GM19023 (cell line): ENCODE measurements at regions not wholly inside any gene's neighbourhood (a gene's known extent, or its start where the extent isn't known, plus 50 kb on each side); places are given as distances from the start of the nearest gene placed in this dataset.

ENCODE experiments used
- ATAC-seq: cut with Tn5 transposase; IDR thresholded peaks from one replicate; pipeline ENCODE4 v1.9.1; 2021; ENCODE audit warnings: mild to moderate bottlenecking, moderate library complexity; ENCODE audit not compliant: unreplicated experiment

DNA sequence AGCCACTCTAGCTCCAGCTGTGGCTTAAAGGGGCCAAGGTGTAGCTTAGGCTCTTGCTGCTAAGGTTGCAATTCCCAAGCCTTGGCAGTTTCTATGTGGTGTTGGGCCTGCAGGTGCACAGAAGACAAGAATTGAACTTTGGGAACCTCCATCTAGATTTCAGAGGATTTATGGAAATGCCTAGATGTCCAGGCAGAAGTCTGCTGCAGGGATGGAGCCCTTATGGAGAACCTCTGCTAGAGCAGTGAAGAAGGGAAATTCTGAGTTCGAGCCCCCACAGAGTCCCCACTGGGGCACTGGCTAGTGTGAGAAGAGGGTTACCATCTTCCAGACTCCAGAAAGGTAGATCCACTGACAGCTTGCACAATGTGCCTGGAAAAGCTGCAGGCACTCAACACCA is 694.7 kb downstream of the SLC16A7 start:
- no peak for ATAC-seq

DNA sequence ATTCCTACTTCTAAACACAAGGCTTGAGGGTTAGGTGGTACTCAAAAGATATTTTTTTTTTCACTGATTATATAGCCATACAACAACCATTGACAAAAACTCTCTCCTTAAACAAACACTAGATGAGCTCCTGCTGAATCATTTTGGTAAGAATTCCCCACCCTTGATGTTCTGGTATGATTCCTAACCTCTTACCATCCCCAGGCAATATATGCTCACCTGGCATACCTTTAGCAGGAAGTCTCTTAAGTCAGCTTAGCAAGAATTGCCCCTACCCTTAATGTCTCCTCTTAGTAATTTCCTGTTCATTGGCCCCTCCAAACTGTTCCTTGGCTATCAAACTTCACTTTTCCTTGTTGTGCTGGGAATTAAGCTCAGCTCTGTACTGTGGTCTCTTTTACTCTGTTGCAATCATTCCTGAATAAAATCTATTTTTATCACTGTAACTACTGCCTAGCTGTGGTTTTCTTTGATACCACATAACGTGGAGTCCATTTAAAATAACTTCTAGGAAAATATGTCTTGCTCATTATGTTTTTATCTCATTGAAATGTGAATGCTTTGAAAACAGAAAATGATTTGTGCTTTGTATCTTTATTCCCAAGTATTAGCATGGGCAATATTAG is 712.6 kb downstream of the SLC16A7 start:
- ATAC-seq = no peak

GRCh38 chr12:60311940-60312339 is 716.1 kb downstream of the SLC16A7 start:
- ATAC-seq = no peak

- no peak for ATAC-seq
These were observed 721.5 kb downstream of the SLC16A7 start for GRCh38 chr12:60317361-60317760.

GRCh38 chr12:60324746-60325145 is 728.9 kb downstream of the SLC16A7 start:
- ATAC-seq = no peak

- ATAC-seq = no peak
These were observed 737.6 kb downstream of the SLC16A7 start for GRCh38 chr12:60333461-60333860.

GRCh38 chr12:60335745-60336144 is 739.9 kb downstream of the SLC16A7 start:
- ATAC-seq = no peak

GRCh38 chr12:60337839-60338549 is 742.2 kb downstream of the SLC16A7 start:
- ATAC-seq = no peak

GRCh38 chr12:60345442-60345841 is 749.6 kb downstream of the SLC16A7 start:
- ATAC-seq = no peak

DNA sequence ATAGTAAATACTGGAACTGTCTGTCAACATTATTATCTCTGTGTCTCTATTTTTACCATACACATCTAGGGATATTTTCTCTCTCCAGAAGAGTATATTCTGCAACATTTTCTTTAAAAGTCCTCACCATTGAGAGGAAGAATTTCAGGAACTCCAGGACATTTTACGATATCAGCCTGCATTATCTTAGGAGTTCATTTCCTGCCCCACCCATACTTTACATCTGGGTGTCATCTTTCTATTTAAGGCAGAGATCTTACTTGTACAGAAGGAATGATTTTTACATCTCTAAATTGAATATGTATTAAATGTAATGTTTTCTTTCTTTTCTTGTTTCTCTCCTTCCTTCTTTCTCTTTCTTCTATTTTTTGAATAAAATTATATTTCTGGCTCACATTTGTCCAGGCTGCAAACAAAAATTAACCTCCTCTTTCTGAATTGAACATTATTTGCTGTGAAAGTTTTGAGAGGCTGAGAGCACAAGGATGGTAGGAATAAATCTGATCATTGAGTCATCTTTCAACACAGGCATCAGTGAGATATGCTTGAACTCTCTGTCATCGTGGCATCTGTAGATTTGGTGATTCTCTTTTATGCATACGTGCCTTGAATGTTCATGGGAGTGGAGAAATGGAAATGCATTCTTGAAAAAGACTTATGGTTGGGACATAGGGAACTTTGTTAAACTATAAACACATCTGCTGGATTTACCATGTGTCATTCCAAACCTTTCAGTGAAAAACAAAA is 753.6 kb downstream of the SLC16A7 start:
- ATAC-seq = no peak

GRCh38 chr12:60387356-60387755 is 791.5 kb downstream of the SLC16A7 start:
- no peak for ATAC-seq

DNA sequence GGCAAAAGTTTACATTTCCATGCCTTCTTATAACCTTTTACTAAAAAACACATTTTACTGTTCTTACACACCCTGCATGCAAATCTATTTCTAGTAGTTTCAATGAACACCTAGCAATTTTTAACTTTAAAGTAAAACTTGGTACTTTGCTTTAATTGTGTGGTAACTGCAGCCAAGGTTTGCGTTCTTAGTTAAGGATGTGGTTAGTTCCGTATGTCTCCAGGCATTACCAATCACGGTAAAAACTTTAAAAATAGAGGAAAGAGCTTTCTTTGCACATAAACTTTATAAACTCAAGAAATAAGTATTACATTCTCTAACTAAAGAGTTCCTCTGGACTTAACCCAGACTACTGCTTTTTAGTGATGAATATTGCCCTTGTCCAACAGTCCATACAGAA is 795.2 kb downstream of the SLC16A7 start:
- no peak for ATAC-seq

- ATAC-seq = no peak
These were observed 796.0 kb downstream of the SLC16A7 start for GRCh38 chr12:60391791-60392190.

- ATAC-seq = no peak
These were observed 797.3 kb downstream of the SLC16A7 start for GRCh38 chr12:60393093-60393492.

GRCh38 chr12:60394665-60395064 is 798.8 kb downstream of the SLC16A7 start:
- no peak for ATAC-seq

DNA sequence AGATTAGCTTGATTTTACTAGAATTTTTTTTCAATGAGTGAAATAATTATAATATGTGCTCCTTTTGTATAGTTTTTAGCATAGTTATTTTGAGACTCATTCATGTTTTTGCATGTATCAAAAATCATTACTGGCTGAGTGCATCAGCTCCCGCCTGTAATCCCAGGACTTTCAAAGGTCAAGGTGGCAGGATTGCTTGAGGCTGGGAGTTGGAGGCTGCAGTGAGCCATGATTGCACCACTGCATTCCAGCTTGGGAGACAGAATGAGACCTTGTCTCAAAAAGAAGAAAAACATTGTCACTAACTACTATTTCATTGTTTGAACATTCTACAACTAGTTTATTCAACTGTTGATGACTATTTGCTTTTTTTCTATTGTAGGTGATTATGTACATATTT is 802.7 kb downstream of the SLC16A7 start:
- no peak for ATAC-seq

GRCh38 chr12:60399064-60399463 is 803.2 kb downstream of the SLC16A7 start:
- no peak for ATAC-seq

DNA sequence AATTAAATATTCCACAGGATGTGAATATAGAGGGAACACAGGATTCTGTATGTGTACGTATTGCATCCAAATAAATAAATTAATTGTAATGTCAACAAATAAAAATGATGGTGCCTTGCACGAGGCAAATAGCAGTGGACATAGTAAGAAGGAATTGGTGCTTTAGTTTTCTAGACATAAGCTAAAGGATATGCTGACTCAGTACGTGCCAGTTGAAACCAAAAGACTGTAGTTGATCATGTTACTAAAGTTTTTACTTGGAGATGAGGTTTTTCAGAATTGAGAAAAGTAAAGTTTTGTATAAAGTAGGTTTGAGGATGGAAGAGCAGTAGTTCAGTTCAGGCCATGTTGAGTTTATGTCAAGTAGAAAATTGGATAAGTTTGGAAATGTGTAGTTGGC is 807.2 kb downstream of the SLC16A7 start:
- ATAC-seq = no peak

GRCh38 chr12:60415351-60415750 is 819.5 kb downstream of the SLC16A7 start:
- no peak for ATAC-seq

DNA sequence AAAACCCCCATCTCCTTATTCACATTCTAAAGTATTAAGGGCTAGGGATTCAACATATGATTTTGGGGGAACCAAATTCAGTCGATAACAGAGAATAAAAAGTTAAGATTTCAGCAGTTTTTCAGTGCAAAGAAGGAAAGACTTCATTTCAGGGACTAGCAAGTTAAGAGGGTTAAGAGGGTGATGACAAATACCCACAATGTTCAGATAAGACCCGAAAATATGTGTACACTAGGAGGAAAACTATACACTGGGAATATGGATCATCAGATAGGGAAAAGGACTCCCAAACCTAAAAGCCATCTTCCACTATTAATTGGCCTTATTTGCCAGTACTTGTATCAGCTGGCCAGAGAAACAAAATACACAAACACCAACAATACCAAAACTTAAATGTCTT is 824.2 kb downstream of the SLC16A7 start:
- no peak for ATAC-seq

DNA sequence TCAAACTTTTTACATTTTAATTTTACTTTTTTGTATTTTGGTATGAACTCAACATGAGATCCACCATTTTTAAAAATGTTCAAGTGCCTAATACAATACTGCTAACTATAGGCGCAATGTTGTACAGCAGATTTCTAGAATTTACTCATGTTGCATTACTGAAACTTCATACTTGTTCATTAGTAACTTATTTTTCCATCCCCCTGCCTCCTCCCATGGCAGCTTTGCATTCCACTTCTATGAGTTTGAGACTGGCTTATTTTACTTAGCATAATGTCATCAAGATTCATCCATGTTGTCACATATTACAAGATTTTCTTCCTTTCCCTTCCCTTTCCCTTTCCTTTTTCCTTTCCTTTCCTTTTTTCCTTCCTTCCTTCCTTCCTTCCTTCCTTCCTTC is 825.9 kb downstream of the SLC16A7 start:
- ATAC-seq = no peak

GRCh38 chr12:60437297-60437696 is 841.5 kb downstream of the SLC16A7 start:
- no peak for ATAC-seq
